GM21825 (cell line): ENCODE measurements at regions not wholly inside any gene's neighbourhood (a gene's known extent, or its start where the extent isn't known, plus 50 kb on each side); places are given as distances from the start of the nearest gene placed in this dataset.
"Not testable (repeated sequence)": the region's sequence is repeated elsewhere in the genome, so short reads cannot be mapped to it uniquely, and the experiment has no call there.

ENCODE experiments used
- ATAC-seq: cut with Tn5 transposase; IDR thresholded peaks from one replicate; pipeline ENCODE4 v1.9.1; 2021; ENCODE audit warnings: mild to moderate bottlenecking, moderate library complexity; ENCODE audit not compliant: unreplicated experiment

GRCh38 chr2:35606394-35606793 lies 749.2 kb upstream of the CRIM1 start:
- ATAC-seq, result no peak

GRCh38 chr2:35598310-35598709 lies 757.3 kb upstream of the CRIM1 start:
- ATAC-seq, result no peak

- ATAC-seq, result no peak
These were observed 763.7 kb upstream of the CRIM1 start for GRCh38 chr2:35591886-35592285.

GRCh38 chr2:35585972-35586371 lies 769.6 kb upstream of the CRIM1 start:
- no peak for ATAC-seq

GRCh38 chr2:35582637-35583036 lies 772.9 kb upstream of the CRIM1 start:
- ATAC-seq, result no peak

GRCh38 chr2:35580956-35581355 lies 774.6 kb upstream of the CRIM1 start:
- ATAC-seq, result no peak

- ATAC-seq, result not testable (repeated sequence)
These were observed 787.0 kb upstream of the CRIM1 start for GRCh38 chr2:35568574-35568973.

- no peak for ATAC-seq
These were observed 793.1 kb upstream of the CRIM1 start for GRCh38 chr2:35562488-35562887.

GRCh38 chr2:35548171-35548570 lies 807.4 kb upstream of the CRIM1 start:
- no peak for ATAC-seq

- ATAC-seq, result no peak
These were observed 810.3 kb upstream of the CRIM1 start for GRCh38 chr2:35545301-35545700.

GRCh38 chr2:35538796-35539195 lies 816.8 kb upstream of the CRIM1 start:
- no peak for ATAC-seq

- ATAC-seq, result no peak
These were observed 824.9 kb upstream of the CRIM1 start for GRCh38 chr2:35530615-35531135.

GRCh38 chr2:35526741-35527140 lies 828.8 kb upstream of the CRIM1 start:
- ATAC-seq, result no peak

GRCh38 chr2:35522450-35522849 lies 833.1 kb upstream of the CRIM1 start:
- ATAC-seq, result no peak

- no peak for ATAC-seq
These were observed 844.9 kb upstream of the CRIM1 start for GRCh38 chr2:35510636-35511035.

- ATAC-seq, result no peak
These were observed 847.0 kb upstream of the CRIM1 start for GRCh38 chr2:35508601-35509000.

- no peak for ATAC-seq
These were observed 851.2 kb upstream of the CRIM1 start for GRCh38 chr2:35504419-35504818.

- ATAC-seq, result no peak
These were observed 851.8 kb upstream of the CRIM1 start for GRCh38 chr2:35503738-35504199.

GRCh38 chr2:35503311-35503710 lies 852.3 kb upstream of the CRIM1 start:
- no peak for ATAC-seq

GRCh38 chr2:35501076-35501475 lies 854.5 kb upstream of the CRIM1 start:
- ATAC-seq, result no peak

- ATAC-seq, result no peak
These were observed 859.6 kb upstream of the CRIM1 start for GRCh38 chr2:35496022-35496421.

GRCh38 chr2:35495182-35495581 lies 860.4 kb upstream of the CRIM1 start:
- ATAC-seq, result no peak

- not testable (repeated sequence) for ATAC-seq
These were observed 877.5 kb upstream of the CRIM1 start for GRCh38 chr2:35478121-35478520.
